ENCODE measurements at regions not wholly inside any gene's neighbourhood (a gene's known extent, or its start where the extent isn't known, plus 50 kb on each side); places are given as distances from the start of the nearest gene placed in this dataset.

GRCh38 chr3:157618075-157618760 is 115.0 kb upstream of the VEPH1 start:
- peak; percentile 84 for DNase-seq

DNA sequence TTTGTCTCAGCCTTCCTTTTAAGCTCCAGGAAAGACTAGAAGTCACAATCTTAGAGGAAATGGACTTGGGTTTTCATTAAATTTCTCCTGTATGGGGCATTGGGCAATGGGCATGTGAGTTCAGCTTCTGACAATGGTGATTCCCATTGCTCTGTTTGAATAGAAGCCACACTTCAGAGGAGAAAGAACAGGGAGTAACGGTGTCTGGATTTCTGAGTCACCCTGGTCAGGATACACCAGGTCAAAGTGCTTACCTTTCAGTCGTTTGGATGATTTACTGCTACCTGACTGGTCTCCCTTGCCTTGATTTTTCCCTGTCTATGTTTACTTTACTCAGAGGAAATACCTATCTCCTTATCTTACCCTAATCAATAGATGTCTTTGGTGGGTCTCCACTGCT is 111.7 kb upstream of the VEPH1 start:
- no peak for DNase-seq

- DNase-seq, result no peak
These were observed 108.4 kb upstream of the VEPH1 start for GRCh38 chr3:157611536-157612076.

DNA sequence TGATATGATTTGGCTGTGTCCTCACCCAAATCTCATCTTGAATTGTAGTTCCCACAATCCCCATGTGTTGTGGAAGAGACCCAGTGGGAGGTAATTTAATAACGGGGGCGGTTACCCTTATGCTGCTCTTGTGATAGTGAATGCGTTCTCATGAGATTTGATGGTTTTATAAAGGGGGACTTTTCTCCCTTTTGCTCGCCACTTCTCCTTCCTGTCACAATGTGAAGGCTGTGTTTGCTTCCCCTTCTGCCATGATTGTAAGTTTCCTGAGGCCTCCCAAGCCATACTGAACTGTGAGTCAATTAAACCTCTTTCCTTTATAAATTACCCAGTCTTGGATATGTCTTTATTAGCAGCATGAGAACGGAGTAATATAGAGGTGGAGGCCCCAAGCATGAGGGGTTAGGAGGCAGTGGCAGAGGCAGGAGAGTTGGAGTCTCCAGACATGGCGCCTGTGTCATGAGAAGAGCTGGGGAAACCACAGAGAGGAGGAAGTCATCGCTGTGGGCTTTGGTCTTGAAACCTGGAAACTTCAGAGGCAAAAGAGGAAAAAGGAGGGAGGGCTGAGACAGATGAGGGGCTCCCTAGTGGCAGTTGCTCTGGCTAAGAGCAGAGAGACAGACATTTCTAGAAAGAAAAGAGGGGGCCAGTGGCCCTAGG is 107.8 kb upstream of the VEPH1 start:
- no peak for DNase-seq

GRCh38 chr3:157607826-157608405 is 104.7 kb upstream of the VEPH1 start:
- no peak for DNase-seq

- DNase-seq, result no peak
These were observed 103.6 kb upstream of the VEPH1 start for GRCh38 chr3:157606852-157607197.

DNA sequence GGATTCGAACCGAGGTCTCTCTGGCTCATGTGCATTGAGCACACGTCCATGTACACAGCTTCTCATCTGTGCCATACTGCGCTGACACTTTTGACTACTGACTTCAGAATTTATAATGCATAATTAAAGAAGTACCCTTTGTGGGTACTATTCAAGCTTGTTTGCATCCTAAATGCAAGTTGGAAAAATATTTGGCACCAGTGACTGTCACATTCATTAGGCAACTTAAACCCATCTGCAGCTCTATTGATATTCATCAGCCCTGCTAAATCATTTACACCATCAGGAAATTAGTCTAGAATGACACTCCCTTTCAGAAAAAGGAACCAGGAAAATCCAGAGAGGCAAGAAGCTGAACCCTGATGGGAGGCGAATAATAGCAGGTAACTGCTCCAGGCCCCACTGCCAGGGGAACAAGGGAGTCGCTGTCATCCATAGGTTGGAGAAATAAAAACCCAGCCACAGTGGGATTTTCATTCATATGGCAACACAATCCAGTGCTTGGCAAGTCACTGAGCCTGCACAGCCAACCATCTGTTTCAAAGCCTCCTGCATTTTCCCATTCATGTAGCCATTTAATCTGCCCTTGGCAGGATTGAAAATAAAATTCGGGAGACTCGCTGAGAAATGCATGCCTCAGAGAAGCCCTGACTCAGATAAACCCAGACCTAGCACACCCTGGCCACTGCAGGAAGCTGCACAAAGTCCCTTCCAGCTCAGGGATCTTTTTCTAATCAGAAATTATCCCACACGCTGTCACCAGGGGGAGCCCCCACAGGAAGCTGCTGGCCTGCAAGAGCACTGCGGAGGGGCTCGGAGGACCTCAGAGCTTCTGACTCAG is 103.0 kb upstream of the VEPH1 start:
- peak; percentile 79 for DNase-seq

GRCh38 chr3:157605356-157605755 is 102.1 kb upstream of the VEPH1 start:
- no peak for DNase-seq

DNA sequence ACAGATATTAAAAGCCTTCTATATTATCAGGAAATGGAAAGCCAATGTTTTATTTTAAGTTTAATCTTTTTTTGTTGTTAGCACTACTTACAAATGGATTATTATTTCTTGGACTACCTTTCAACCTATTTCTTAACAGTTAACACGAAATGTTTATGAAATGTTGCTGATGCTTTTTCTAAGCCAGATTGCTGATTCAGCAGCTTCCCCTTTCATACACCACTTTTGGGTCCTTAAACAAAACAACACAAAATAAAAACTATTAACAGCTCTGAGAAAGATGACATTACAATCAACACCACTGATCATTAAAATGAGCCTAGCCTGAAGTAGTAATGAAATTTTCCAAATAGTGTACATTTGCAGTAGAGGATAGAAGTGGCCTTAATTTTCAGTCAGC is 99.2 kb upstream of the VEPH1 start:
- no peak for DNase-seq

- no peak for DNase-seq
These were observed 92.0 kb upstream of the VEPH1 start for GRCh38 chr3:157595259-157595658.

- no peak for DNase-seq
These were observed 91.2 kb upstream of the VEPH1 start for GRCh38 chr3:157594413-157594812.

DNA sequence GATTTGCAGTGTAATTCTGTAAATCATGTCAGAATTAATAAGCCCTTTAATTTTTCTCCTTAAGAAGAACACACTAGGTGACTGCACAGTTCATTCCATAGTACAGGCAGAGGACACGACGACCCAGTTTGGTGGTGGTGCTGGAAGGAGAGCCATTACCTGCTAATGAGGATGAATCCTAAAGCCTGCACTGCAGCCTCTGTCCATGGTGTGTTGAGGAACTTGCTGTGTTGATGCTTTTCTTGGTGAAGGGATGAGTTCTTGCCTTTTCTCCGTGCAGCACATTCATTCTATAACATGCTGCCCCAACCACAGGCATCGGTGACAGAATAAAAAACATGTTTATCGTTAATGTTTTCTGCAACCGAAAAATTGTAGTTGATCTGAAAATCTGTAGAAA is 89.6 kb upstream of the VEPH1 start:
- DNase-seq, result no peak

GRCh38 chr3:157590273-157590672 is 87.1 kb upstream of the VEPH1 start:
- no peak for DNase-seq

- no peak for DNase-seq
These were observed 86.0 kb upstream of the VEPH1 start for GRCh38 chr3:157589211-157589610.

DNA sequence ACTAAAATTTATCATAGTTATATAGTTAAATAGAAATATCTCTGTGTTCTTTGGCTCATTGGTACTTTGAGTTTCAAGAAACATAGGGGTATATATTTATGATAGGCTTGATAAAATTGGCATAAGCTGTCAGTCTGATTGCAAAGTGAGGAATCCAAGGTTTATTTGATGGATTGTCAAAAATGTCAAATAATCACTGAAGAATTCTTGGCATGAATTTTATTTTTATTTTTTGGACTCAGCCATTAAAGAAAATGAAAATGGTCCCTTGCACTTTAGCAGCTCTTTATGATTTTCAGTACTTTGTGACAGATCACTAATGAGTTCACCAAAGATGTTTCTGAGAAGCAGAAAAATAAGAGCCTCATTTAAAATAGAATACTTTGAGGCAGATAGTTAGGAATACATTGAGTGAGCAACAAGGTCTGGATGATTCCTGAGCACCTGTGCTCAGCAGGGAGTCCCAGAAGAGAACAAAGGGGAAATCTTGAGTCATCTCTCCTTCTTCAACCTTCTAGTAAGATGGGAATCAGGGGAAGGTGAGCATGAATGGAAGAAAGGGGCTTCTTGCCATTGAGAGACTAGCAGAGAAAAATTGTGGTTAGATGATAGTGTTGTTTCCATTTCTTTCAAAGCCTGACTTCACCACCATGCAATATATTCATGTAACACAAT is 85.3 kb upstream of the VEPH1 start:
- no peak for DNase-seq

DNA sequence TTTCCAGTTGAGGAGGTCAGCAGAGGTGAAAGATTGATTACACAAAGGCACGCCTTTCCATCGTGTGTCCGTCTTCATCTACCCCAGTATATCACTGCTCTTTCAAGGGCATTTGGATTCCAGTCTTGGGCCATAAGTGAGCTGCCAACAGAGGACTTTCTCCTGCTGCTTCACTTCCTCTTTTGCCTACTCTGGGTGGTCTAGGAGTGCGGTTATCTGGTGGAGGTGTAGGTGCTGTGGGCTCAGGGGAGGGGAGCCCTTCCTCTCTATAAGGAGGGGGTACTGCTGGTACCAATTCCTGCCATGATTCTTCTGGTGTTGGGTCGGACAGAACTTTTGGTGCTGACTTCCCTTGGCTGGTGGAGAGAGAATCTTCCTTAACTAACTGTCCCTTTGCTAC is 83.1 kb upstream of the VEPH1 start:
- no peak for DNase-seq

DNA sequence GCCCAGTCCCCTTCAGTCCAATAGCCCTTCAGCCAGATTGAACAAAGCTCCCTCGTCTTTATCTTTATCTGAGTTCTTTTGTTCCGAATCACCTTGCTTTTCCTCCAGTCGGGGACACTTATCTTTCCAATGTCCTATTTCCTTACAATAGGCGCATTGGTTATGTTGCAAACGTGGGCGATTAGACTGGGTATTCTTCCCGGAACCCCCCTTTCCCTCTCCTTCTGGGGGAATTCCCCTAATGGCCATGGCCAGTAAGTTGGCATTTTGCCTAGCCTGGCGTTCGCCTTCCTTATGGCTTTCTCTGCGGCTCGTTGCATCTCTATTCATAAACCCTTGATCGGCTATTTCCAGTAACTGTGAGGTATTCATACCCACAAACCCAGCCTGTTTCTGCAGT is 82.2 kb upstream of the VEPH1 start:
- DNase-seq, result no peak

- DNase-seq, result no peak
These were observed 79.4 kb upstream of the VEPH1 start for GRCh38 chr3:157582637-157582973.

GRCh38 chr3:157581956-157582636 is 78.9 kb upstream of the VEPH1 start:
- DNase-seq, result peak; percentile 39

- no peak for DNase-seq
These were observed 78.2 kb upstream of the VEPH1 start for GRCh38 chr3:157581371-157581770.

DNA sequence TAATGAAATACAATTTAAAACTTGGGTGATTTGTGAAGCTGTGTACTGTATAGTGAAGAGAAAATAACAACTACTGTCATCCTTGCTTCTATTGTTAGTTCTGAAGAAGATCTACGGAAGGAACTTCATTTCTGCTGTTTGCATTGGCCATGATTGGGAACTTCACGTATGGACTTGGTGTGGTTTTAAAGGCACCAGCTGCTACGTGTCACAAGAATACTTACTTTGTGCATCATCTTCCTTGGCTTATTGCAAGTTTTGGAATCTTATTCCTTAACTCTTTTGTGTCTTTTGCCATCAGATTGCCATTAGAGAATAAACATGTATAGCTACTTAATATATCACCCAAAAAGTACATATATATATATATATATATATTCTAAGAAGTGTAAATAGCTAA is 75.0 kb upstream of the VEPH1 start:
- DNase-seq, result no peak

- no peak for DNase-seq
These were observed 71.3 kb upstream of the VEPH1 start for GRCh38 chr3:157574531-157574930.
